Liver (tissue), 8 donors: ENCODE measurements at regions not wholly inside any gene's neighbourhood (a gene's known extent, or its start where the extent isn't known, plus 50 kb on each side); places are given as distances from the start of the nearest gene placed in this dataset.

Source experiments
- DNase-seq: peaks from one replicate; pipeline ENCODE4 v3.0.0-alpha.2; 2017; ENCODE audit warnings: low spot score
- H3K27ac ChIP-seq, 2 donors: one replicate each; pipeline ENCODE4 v1.7.0; 2013; ENCODE audit warnings: inconsistent platforms in 2 of 2, low read length in 2 of 2, control low read depth in 1 of 2, low read depth in 1 of 2, mild to moderate bottlenecking in 1 of 2
- H3K27me3 ChIP-seq, 4 donors: one replicate each; pipeline versions ENCODE4 v1.6.1 to v1.7.0; 2013; ENCODE audit warnings: low read length in 3 of 4, inconsistent platforms in 1 of 4, mild to moderate bottlenecking in 1 of 4, moderate library complexity in 1 of 4; ENCODE audit not compliant: control insufficient read depth in 4 of 4, insufficient read depth in 4 of 4
- H3K36me3 ChIP-seq, 4 donors: one replicate each; pipeline versions ENCODE4 v1.6.1 to v1.7.0; 2013; ENCODE audit warnings: low read length in 3 of 4, mild to moderate bottlenecking in 3 of 4, low read depth in 1 of 4, moderate library complexity in 1 of 4; ENCODE audit not compliant: control insufficient read depth in 4 of 4, insufficient read depth in 3 of 4
- H3K4me1 ChIP-seq, 4 donors: one replicate each; pipeline versions ENCODE4 v1.6.1 to v1.7.0; 2013; ENCODE audit warnings: low read length in 3 of 4, mild to moderate bottlenecking in 3 of 4, moderate library complexity in 1 of 4; ENCODE audit not compliant: control insufficient read depth in 4 of 4, insufficient read depth in 4 of 4
- H3K4me3 ChIP-seq, 3 donors: one replicate each; pipeline versions ENCODE4 v1.6.1 to v1.7.0; 2013; ENCODE audit warnings: low read length in 3 of 3, control low read depth in 1 of 3, low read depth in 1 of 3, mild to moderate bottlenecking in 1 of 3
- H3K9ac ChIP-seq, 2 donors: one replicate each; pipeline ENCODE4 v1.7.0; 2013; ENCODE audit warnings: low read length in 2 of 2, mild to moderate bottlenecking in 2 of 2, moderate library complexity in 2 of 2, control low read depth in 1 of 2, low read depth in 1 of 2
- H3K9me3 ChIP-seq, 4 donors: one replicate each; pipeline versions ENCODE4 v1.6.1 to v1.7.0; 2013; ENCODE audit warnings: low read length in 3 of 4; ENCODE audit not compliant: control insufficient read depth in 4 of 4
- EGR1 ChIP-seq, 2 donors: IDR thresholded peaks; 2 replicates each; pipeline ENCODE4 v1.6.1; 2016 to 2018; ENCODE audit warnings: antibody characterized with exemption in 2 of 2, low read depth in 2 of 2
- FOXA2 ChIP-seq: IDR thresholded peaks from 2 replicates; pipeline ENCODE4 v1.6.1; 2016; ENCODE audit warnings: antibody characterized with exemption
- GABPA ChIP-seq, 2 donors: IDR thresholded peaks in 1 of 2; conservative IDR thresholded peaks in 1 of 2; 2 replicates each; pipeline ENCODE4 v1.6.1; 2016; ENCODE audit warnings: antibody characterized with exemption in 2 of 2, mild to moderate bottlenecking in 1 of 2, moderate library complexity in 1 of 2
- HNF4A ChIP-seq, 2 donors: conservative IDR thresholded peaks; 2 replicates each; pipeline ENCODE4 v1.6.1; 2016; ENCODE audit warnings: antibody characterized with exemption in 2 of 2, mild to moderate bottlenecking in 2 of 2
- NR2F2 ChIP-seq: IDR thresholded peaks from 2 replicates; pipeline ENCODE4 v1.6.1; 2016; ENCODE audit warnings: antibody characterized with exemption
- RAD21 ChIP-seq, 2 donors: IDR thresholded peaks; 2 replicates each; pipeline ENCODE4 v1.6.1; 2016; ENCODE audit warnings: antibody characterized with exemption in 2 of 2, mild to moderate bottlenecking in 2 of 2
- RXRA ChIP-seq, 2 donors: IDR thresholded peaks; 2 replicates each; pipeline ENCODE4 v1.6.1; 2017 to 2018; ENCODE audit warnings: antibody characterized with exemption in 2 of 2, mild to moderate bottlenecking in 1 of 2
- SP1 ChIP-seq: IDR thresholded peaks from 2 replicates; pipeline ENCODE4 v1.6.1; 2018; ENCODE audit warnings: antibody characterized with exemption, mild to moderate bottlenecking
- TAF1 ChIP-seq: conservative IDR thresholded peaks from 2 replicates; pipeline ENCODE4 v1.6.1; 2016; ENCODE audit warnings: antibody characterized with exemption, mild to moderate bottlenecking
- WGBS: extraction: QIAGEN DNeasy Blood & Tissue Kit; methylation state at CpG from one replicate; pipeline ENCODE4 v1.1.7; 2013; 5-methylcytosine and 5-hydroxymethylcytosine counted together
- TF ChIP-seq, protein P1 (sequence below): fragments of 150-350 bp; IDR thresholded peaks from 2 replicates; pipeline ENCODE4 v1.5.1; 2017; ENCODE audit warnings: improper control_type of control experiment, low read depth, low read length; ENCODE audit not compliant: missing input control
- TF ChIP-seq, protein P2 (sequence below): IDR thresholded peaks from 2 replicates; pipeline ENCODE4 v1.6.1; 2016; ENCODE audit warnings: antibody characterized with exemption, mild to moderate bottlenecking
- TF ChIP-seq, protein P3 (sequence below): IDR thresholded peaks from 2 replicates; pipeline ENCODE4 v1.6.1; 2016; ENCODE audit warnings: antibody characterized with exemption
- TF ChIP-seq, protein P4 (sequence below): IDR thresholded peaks from 2 replicates; pipeline ENCODE4 v1.6.1; 2016; ENCODE audit warnings: antibody characterized with exemption
- donor health status: healthy.
- donor health status: healthy.
- donor health status: healthy.
- donor health status: healthy.
- donor health status: healthy.

GRCh38 chr4:33924811-33925210 lies 2319.5 kb downstream of the ARAP2 start:
- Histone ChIP-seq H3K9ac (no peak overlapping the region), H3K4me1 (no peaks in the 10 kb centered on the region), H3K4me3 (no peak overlapping the region), H3K9me3 (no peaks in the 10 kb centered on the region), H3K27me3 (no peaks in the 10 kb centered on the region), H3K27ac (no peak overlapping the region), H3K36me3 (no peaks in the 10 kb centered on the region)
- 69% methylated on average over 1 of the region's 1 CpG for WGBS
- TF ChIP-seq, protein P1, sequence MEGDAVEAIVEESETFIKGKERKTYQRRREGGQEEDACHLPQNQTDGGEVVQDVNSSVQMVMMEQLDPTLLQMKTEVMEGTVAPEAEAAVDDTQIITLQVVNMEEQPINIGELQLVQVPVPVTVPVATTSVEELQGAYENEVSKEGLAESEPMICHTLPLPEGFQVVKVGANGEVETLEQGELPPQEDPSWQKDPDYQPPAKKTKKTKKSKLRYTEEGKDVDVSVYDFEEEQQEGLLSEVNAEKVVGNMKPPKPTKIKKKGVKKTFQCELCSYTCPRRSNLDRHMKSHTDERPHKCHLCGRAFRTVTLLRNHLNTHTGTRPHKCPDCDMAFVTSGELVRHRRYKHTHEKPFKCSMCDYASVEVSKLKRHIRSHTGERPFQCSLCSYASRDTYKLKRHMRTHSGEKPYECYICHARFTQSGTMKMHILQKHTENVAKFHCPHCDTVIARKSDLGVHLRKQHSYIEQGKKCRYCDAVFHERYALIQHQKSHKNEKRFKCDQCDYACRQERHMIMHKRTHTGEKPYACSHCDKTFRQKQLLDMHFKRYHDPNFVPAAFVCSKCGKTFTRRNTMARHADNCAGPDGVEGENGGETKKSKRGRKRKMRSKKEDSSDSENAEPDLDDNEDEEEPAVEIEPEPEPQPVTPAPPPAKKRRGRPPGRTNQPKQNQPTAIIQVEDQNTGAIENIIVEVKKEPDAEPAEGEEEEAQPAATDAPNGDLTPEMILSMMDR, result no peak
- no peak for TF ChIP-seq GABPA (IDR thresholded peaks at IDR 0.05 in 1 of 2, conservative IDR thresholded peaks at IDR 0.05 in 1 of 2)
- no peak for DNase-seq

GRCh38 chr4:33930497-33930896 lies 2313.8 kb downstream of the ARAP2 start:
- Histone ChIP-seq H3K4me1 (no peaks in the 10 kb centered on the region), H3K4me3 (no peak overlapping the region), H3K27me3 (no peaks in the 10 kb centered on the region), H3K27ac (no peak overlapping the region), H3K36me3 (no peaks in the 10 kb centered on the region), H3K9ac (no peak overlapping the region), H3K9me3 (no peaks in the 10 kb centered on the region)
- 60% methylated on average over 1 of the region's 1 CpG for WGBS
- TF ChIP-seq HNF4A (conservative IDR thresholded peaks at IDR 0.05) (no peak), TAF1 (no peak), SP1 (no peak), GABPA (IDR thresholded peaks at IDR 0.05 in 1 of 2, conservative IDR thresholded peaks at IDR 0.05 in 1 of 2) (no peak), RAD21 (IDR thresholded peaks at IDR 0.05) (no peak), RXRA (IDR thresholded peaks at IDR 0.05) (no peak), EGR1 (IDR thresholded peaks at IDR 0.05; ENCODE audit: low read depth in 2 of 2) (no peak), FOXA2 (no peak), NR2F2 (no peak)
- TF ChIP-seq, protein P1, result no peak
- TF ChIP-seq, protein P2, sequence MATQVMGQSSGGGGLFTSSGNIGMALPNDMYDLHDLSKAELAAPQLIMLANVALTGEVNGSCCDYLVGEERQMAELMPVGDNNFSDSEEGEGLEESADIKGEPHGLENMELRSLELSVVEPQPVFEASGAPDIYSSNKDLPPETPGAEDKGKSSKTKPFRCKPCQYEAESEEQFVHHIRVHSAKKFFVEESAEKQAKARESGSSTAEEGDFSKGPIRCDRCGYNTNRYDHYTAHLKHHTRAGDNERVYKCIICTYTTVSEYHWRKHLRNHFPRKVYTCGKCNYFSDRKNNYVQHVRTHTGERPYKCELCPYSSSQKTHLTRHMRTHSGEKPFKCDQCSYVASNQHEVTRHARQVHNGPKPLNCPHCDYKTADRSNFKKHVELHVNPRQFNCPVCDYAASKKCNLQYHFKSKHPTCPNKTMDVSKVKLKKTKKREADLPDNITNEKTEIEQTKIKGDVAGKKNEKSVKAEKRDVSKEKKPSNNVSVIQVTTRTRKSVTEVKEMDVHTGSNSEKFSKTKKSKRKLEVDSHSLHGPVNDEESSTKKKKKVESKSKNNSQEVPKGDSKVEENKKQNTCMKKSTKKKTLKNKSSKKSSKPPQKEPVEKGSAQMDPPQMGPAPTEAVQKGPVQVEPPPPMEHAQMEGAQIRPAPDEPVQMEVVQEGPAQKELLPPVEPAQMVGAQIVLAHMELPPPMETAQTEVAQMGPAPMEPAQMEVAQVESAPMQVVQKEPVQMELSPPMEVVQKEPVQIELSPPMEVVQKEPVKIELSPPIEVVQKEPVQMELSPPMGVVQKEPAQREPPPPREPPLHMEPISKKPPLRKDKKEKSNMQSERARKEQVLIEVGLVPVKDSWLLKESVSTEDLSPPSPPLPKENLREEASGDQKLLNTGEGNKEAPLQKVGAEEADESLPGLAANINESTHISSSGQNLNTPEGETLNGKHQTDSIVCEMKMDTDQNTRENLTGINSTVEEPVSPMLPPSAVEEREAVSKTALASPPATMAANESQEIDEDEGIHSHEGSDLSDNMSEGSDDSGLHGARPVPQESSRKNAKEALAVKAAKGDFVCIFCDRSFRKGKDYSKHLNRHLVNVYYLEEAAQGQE, result no peak
- TF ChIP-seq, protein P3, sequence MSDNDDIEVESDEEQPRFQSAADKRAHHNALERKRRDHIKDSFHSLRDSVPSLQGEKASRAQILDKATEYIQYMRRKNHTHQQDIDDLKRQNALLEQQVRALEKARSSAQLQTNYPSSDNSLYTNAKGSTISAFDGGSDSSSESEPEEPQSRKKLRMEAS, result no peak
- TF ChIP-seq, protein P4, sequence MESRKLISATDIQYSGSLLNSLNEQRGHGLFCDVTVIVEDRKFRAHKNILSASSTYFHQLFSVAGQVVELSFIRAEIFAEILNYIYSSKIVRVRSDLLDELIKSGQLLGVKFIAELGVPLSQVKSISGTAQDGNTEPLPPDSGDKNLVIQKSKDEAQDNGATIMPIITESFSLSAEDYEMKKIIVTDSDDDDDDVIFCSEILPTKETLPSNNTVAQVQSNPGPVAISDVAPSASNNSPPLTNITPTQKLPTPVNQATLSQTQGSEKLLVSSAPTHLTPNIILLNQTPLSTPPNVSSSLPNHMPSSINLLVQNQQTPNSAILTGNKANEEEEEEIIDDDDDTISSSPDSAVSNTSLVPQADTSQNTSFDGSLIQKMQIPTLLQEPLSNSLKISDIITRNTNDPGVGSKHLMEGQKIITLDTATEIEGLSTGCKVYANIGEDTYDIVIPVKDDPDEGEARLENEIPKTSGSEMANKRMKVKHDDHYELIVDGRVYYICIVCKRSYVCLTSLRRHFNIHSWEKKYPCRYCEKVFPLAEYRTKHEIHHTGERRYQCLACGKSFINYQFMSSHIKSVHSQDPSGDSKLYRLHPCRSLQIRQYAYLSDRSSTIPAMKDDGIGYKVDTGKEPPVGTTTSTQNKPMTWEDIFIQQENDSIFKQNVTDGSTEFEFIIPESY, result no peak
- no peak for DNase-seq
